Tibial nerve (tissue), 3 donors: ENCODE measurements at regions not wholly inside any gene's neighbourhood (a gene's known extent, or its start where the extent isn't known, plus 50 kb on each side); places are given as distances from the start of the nearest gene placed in this dataset.

Source experiments
- CTCF ChIP-seq, 5 experiments: fragments of 200-600 bp in 3 of 5; fragments of 450-650 bp in 2 of 5; sonication (generic) in 3 of 5; IDR thresholded peaks; one replicate each; pipeline ENCODE4 v1.5.1; 2016 to 2019; ENCODE audit warnings: antibody characterized with exemption in 5 of 5, mild to moderate bottlenecking in 3 of 5, moderate library complexity in 2 of 5
- POLR2A ChIP-seq, 2 donors: fragments of 450-650 bp; IDR thresholded peaks; one replicate each; pipeline ENCODE4 v1.6.1; 2017; ENCODE audit warnings: antibody characterized with exemption in 2 of 2, mild to moderate bottlenecking in 2 of 2, moderate library complexity in 2 of 2

DNA sequence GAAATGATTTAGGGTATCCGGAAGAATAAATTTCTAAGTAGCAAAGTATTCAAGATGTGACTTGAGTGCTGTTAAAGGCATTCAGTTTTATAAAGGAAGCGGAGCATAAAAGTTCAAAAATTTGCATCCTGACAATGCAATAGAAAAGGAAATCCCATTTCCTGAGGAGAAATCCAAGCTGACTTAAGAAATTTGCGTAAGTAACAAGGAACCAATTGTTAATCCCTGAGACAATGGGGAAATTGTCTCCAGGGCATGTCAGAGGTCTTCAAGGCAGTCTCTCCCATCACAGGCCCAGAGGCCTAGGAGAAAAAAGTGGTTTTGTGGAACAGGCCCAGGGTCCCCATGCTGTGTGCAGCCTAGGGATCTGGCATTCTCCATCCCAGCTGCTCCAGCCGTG is 416.0 kb downstream of the PRDM2 start:
- TF ChIP-seq CTCF (IDR thresholded peaks at IDR 0.05) (no peak), POLR2A (IDR thresholded peaks at IDR 0.05) (no peak)
